A673 (cell line): ENCODE measurements at regions not wholly inside any gene's neighbourhood (a gene's known extent, or its start where the extent isn't known, plus 50 kb on each side); places are given as distances from the start of the nearest gene placed in this dataset.
A peak's percentile ranks its signal among the peaks of the same experiment; 100 is the strongest.
"Not testable (repeated sequence)": the region's sequence is repeated elsewhere in the genome, so short reads cannot be mapped to it uniquely, and the experiment has no call there.

Experiments
- BruUV-seq: library from RNA; stranded (reverse); fragments of 400-500 nt; replicated peaks from 2 replicates; lab custom pipeline; 2021; lab: Mats Ljungman, UMichigan
- CTCF ChIA-PET: fragments of 300-600 bp; sonication (Branson Sonifier 250); formaldehyde crosslinking; loops from one replicate; lab custom pipeline; 2022; ENCODE audit warnings: antibody characterized with exemption; lab: Charles Lee
- POLR2A ChIA-PET: fragments of 300-600 bp; sonication (Branson Sonifier 250); formaldehyde crosslinking; loops from one replicate; lab custom pipeline; 2022; ENCODE audit warnings: antibody characterized with exemption; ENCODE audit not compliant: low non-redundant PET; lab: Charles Lee
- DNase-seq: peaks from one replicate; pipeline ENCODE4 v3.0.0-alpha.2; 2015; ENCODE audit warnings: low spot score
- H3K27ac ChIP-seq: fragments of 200-600 bp; sonication (generic); 2 replicates; pipeline ENCODE4 v1.5.1; 2016; ENCODE audit warnings: mixed run types, low read depth, mild to moderate bottlenecking, mixed read lengths, antibody characterized with exemption, low read length; ENCODE audit not compliant: poor library complexity, severe bottlenecking
- H3K27me3 ChIP-seq: fragments of 200-600 bp; sonication (generic); replicated peaks from 2 replicates; pipeline ENCODE4 v1.6.1; 2017; ENCODE audit warnings: mixed run types, low read depth, mild to moderate bottlenecking, mixed read lengths, antibody characterized with exemption, low read length; ENCODE audit not compliant: insufficient read depth, poor library complexity
- H3K36me3 ChIP-seq: fragments of 200-600 bp; sonication (generic); 2 replicates; pipeline ENCODE4 v1.6.1; 2016; ENCODE audit warnings: mixed run types, mild to moderate bottlenecking, mixed read lengths, antibody characterized with exemption, low read length; ENCODE audit not compliant: insufficient read depth, poor library complexity, severe bottlenecking
- H3K4me1 ChIP-seq: fragments of 200-600 bp; sonication (generic); 2 replicates; pipeline ENCODE4 v1.6.1; 2017; ENCODE audit warnings: mixed run types, mild to moderate bottlenecking, mixed read lengths, antibody characterized with exemption, low read length; ENCODE audit not compliant: insufficient read depth, poor library complexity, severe bottlenecking
- H3K4me3 ChIP-seq: fragments of 200-600 bp; sonication (generic); 2 replicates; pipeline ENCODE4 v1.5.1; 2016; ENCODE audit warnings: low read depth, mixed run types, mild to moderate bottlenecking, mixed read lengths, low read length; ENCODE audit not compliant: poor library complexity, severe bottlenecking
- H3K9me3 ChIP-seq: fragments of 200-600 bp; sonication (generic); 2 replicates; pipeline ENCODE4 v1.6.1; 2016; ENCODE audit warnings: mixed run types, low read depth, mild to moderate bottlenecking, mixed read lengths, antibody characterized with exemption, low read length; ENCODE audit not compliant: poor library complexity, severe bottlenecking
- EZH2 ChIP-seq: fragments of 200-600 bp; sonication (generic); IDR thresholded peaks from 2 replicates; pipeline ENCODE4 v1.6.1; 2017; ENCODE audit warnings: borderline replicate concordance, low read depth, mild to moderate bottlenecking, mixed read lengths, antibody characterized with exemption, low read length; ENCODE audit not compliant: poor library complexity, severe bottlenecking
- intact Hi-C: fragments of 100-400 bp; cut with micrococcal nuclease; formaldehyde crosslinking; loops from one replicate; pipeline ENCODE4 v1.10.0; 2022; ENCODE audit not compliant: unreplicated experiment
- TF ChIP-seq, protein P1 (sequence below): fragments of 300-800, 200-600 bp; sonication (generic); conservative IDR thresholded peaks from 2 replicates; pipeline ENCODE4 v1.5.1; 2017; ENCODE audit warnings: low read depth, mild to moderate bottlenecking, antibody characterized with exemption, low read length, moderate library complexity, mixed read lengths

DNA sequence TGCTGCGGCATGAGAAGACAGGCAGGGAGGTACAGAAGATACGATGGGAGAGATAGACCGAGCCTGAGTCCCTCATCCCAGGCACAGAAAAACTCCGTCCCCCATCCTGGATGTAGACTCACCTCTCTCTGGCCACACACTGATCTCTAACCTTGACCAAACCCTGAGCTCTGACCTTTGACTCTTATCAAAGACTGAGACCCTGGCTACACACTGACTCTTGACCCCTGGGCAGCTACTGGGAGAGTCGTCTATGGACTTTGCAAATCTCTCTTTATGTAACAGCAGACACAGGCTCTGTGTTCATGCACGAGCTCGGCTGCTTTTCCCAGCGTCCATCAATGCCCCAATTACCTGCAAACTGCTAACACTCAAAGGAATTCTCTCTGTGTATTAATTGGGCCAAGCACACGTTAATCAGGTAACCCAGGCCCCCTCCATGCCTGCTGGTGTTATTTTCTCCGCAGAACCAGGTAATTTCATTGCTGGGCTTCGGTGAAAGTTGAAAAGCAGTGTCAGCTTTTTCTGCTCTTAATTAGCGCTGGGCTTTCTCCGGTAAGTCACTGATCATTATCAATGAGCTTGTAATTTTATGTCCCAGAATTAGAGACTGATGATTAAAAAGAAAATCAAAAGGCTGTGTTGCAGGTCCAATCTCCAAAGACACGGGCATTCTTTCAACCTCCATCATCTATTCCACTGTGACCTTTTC, 179.4 kb upstream of the NLRP1 start:
- Histone ChIP-seq H3K27ac (no peak overlapping the region), H3K9me3 (no peaks in the 10 kb centered on the region), H3K4me1 (no peaks in the 10 kb centered on the region), H3K4me3 (no peak overlapping the region), H3K36me3 (no peaks in the 10 kb centered on the region), H3K27me3 (peaks cover 46% of the 10 kb centered on the region)
- POLR2A ChIA-PET: interaction anchor here (0.6 kb wide), 1 partner anchor 383 kb away, joined by 4 read pairs; no protein-coding TSS in a partner anchor
- intact Hi-C loops: no loop called here
- BruUV-seq: no TSS peak
- DNase-seq: no peak
- TF ChIP-seq, protein P1, sequence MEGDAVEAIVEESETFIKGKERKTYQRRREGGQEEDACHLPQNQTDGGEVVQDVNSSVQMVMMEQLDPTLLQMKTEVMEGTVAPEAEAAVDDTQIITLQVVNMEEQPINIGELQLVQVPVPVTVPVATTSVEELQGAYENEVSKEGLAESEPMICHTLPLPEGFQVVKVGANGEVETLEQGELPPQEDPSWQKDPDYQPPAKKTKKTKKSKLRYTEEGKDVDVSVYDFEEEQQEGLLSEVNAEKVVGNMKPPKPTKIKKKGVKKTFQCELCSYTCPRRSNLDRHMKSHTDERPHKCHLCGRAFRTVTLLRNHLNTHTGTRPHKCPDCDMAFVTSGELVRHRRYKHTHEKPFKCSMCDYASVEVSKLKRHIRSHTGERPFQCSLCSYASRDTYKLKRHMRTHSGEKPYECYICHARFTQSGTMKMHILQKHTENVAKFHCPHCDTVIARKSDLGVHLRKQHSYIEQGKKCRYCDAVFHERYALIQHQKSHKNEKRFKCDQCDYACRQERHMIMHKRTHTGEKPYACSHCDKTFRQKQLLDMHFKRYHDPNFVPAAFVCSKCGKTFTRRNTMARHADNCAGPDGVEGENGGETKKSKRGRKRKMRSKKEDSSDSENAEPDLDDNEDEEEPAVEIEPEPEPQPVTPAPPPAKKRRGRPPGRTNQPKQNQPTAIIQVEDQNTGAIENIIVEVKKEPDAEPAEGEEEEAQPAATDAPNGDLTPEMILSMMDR: no peak
- TF ChIP-seq EZH2: no peak
- CTCF ChIA-PET: no interaction called here

- ChIA-PET CTCF (no interaction called here), POLR2A (no interaction called here)
- BruUV-seq: no TSS peak
- peak; percentile 30 for DNase-seq
- no peak overlapping the region for H3K27ac ChIP-seq
- H3K36me3 ChIP-seq: no peaks in the 10 kb centered on the region
- H3K4me1 ChIP-seq: no peaks in the 10 kb centered on the region
- intact Hi-C loops: no loop called here
- no peak overlapping the region for H3K4me3 ChIP-seq
- H3K9me3 ChIP-seq: no peaks in the 10 kb centered on the region
- TF ChIP-seq, protein P1: no peak
- TF ChIP-seq EZH2: peak; percentile 42
- peaks cover 66% of the 10 kb centered on the region for H3K27me3 ChIP-seq
These were observed 185.5 kb upstream of the NLRP1 start for GRCh38 chr17:5769593-5770354.

GRCh38 chr17:5770441-5771270, 186.3 kb upstream of the NLRP1 start:
- intact Hi-C loops: no loop called here
- ChIA-PET POLR2A (no interaction called here), CTCF (no interaction called here)
- Histone ChIP-seq H3K27me3 (peaks cover 69% of the 10 kb centered on the region), H3K27ac (no peak overlapping the region), H3K36me3 (no peaks in the 10 kb centered on the region), H3K4me3 (no peak overlapping the region), H3K9me3 (no peaks in the 10 kb centered on the region), H3K4me1 (no peaks in the 10 kb centered on the region)
- no TSS peak for BruUV-seq
- no peak for TF ChIP-seq EZH2
- TF ChIP-seq, protein P1: no peak
- peak; percentile 22 for DNase-seq

DNA sequence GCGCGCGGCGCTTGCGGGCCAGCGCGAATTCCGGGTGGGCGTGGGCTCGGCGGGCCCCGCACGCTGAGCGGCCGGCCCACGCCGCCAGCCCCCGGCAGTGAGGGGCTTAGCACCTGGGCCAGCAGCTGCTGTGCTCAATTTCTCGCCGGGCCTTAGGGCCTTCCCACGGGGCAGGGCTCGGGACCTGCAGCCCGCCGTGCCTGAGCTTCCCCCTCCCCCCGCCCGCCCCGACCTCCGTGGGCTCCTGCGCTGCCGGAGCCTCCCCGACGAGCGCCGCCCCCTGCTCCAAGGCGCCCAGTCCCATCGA, 186.9 kb upstream of the NLRP1 start:
- intact Hi-C loops, DNase-seq, H3K4me3 ChIP-seq, BruUV-seq, H3K4me1 ChIP-seq, CTCF ChIA-PET, H3K9me3 ChIP-seq, H3K36me3 ChIP-seq, H3K27ac ChIP-seq, POLR2A ChIA-PET: not testable (repeated sequence)
- H3K27me3 ChIP-seq: peaks cover 64% of the 10 kb centered on the region
